Activated CD8-positive, alpha-beta memory T cell treated with anti-CD3 and anti-CD28 coated beads for 24 hours (primary cell): ENCODE measurements at regions not wholly inside any gene's neighbourhood (a gene's known extent, or its start where the extent isn't known, plus 50 kb on each side); places are given as distances from the start of the nearest gene placed in this dataset.

Experiments used
- DNase-seq: peaks from one replicate; pipeline ENCODE4 v3.0.0-alpha.2; 2020

DNA sequence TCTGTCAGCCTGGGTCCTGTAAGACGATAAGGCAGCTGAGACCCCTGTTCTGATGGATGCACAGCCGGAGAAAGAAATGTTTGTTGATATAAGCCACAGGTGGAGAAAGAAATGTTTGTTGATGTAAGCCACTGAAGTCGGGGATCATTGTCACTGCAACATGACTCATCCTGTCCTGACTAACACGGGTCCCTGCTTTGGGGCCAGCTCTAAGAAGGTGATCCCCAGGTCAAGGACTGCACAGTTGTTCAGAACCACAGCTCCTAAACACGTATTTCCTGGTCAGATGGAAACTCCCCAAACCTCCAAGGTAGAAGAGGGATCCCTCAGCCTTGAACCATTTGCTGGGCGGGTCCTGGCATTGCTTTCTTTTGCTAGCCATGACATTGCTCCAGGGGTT is 86.4 kb upstream of the IGSF21 start:
- DNase-seq: no peak

- no peak for DNase-seq
These were observed 75.3 kb upstream of the IGSF21 start for GRCh38 chr1:18032172-18032859.

DNA sequence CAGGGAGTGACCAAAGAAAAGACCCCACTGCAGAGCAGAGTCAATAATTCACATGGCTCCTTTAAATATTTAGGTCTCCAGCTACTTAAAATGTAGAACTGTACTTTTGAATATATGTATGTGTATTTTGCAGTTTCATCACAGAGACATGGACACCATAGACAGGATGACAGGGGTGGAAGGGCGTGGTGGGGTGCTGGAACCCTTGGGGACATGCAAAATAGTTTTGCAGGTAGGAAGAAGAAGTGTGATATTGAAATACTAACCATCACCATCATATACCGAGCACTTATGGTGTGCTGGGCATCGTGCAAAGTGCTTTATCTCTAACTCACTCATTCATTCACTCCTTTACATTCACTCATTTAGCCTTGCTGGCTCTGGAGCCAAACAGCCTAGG is 72.5 kb upstream of the IGSF21 start:
- DNase-seq: no peak

- DNase-seq: no peak
These were observed 69.9 kb upstream of the IGSF21 start for GRCh38 chr1:18037651-18038050.

GRCh38 chr1:18038051-18038450 is 69.5 kb upstream of the IGSF21 start:
- DNase-seq: no peak

DNA sequence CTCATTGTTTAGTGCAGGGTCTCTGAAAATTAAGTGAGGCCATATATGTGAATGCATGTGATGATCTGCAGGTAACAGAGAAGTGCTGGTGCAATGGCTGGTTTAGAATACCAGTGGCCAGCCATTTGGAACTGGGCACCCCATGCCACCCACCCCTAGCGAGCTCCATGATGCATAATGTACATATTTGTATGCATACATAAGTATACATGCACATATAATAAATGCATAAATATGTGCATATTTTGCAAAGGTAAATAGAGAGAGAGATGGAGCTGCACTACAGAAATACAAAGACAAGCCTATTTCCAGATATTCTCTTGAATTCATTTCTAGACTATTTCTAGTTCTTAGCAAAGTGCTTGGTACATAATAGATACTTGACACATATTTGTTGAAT is 68.5 kb upstream of the IGSF21 start:
- DNase-seq: no peak

DNA sequence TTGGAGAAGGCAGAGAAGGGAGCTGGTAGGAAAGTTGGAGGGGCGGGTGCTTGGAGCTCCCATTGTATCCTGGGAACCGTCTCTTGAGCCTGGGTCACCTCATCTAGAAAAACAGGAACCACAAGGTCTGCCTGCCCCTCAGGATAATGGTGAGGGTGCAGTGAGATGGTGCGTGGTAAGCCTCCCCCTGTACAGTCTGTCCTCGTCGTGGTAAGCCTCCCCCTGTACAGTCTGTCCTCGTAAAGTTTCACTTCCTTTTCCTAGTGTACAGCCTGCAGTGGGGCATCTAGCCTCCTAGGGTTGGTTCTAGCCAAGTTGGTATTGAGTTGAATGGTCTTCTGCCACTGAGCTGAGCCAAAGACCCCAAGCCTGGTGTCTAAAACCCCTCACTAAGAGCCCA is 66.5 kb upstream of the IGSF21 start:
- no peak for DNase-seq

- no peak for DNase-seq
These were observed 65.8 kb upstream of the IGSF21 start for GRCh38 chr1:18041685-18042355.

- DNase-seq: no peak
These were observed 63.7 kb upstream of the IGSF21 start for GRCh38 chr1:18043871-18044270.

- no peak for DNase-seq
These were observed 62.4 kb upstream of the IGSF21 start for GRCh38 chr1:18045203-18045602.

DNA sequence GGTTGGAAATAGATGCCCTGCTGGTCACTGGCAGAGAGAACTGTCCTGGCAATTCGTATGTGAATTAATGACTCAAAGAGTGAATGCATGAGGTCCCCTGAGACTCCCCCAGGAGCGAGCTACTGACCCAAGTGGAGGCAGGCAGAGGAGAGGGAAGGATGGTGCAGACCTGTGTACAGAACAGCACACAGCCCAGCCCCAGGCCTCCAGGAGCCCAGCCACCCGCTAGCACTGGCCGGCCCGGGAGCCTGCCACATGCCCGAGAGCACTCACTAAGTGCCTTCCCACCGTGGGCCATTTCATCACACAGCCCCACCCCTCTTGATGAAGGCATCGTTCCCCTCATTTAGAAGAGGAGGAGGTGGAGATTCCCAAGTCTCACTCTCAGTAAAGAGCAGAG is 62.0 kb upstream of the IGSF21 start:
- no peak for DNase-seq

DNA sequence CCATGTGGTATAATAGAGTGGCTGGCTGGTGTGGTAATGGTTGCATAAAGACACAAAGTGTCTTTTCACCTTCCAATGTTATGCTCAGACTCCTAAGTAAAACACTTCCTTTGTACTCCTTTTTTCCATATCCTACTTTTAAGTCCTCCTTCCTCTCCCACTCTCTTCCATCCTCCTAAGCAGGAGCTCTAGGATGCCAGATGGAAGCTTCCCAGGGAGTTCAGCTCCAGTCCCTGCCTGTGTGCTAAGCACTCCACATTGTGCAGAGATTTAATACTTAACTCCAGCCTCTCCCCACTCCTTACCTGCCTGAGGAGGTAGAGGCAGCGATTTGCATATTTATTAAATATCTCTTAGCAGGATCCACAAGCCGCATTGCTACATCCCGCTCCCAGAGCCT is 60.5 kb upstream of the IGSF21 start:
- no peak for DNase-seq

DNA sequence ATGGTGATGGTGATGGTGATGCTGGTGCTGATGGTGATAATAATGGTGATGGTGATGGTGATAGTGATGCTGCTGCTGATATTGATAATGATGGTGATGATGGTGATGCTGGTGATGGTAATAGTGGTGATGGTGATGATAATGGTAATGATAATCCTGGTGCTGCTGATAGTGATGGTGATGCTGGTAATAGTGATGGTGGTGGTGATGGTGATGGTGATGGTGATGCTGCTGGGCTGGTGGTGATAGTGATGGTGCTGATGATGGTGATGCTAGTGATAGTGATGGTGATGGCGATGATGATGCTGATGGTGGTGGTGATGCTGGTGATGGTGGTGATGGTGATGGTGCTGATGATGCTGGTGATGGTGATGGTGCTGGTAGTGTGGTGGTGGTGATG is 58.4 kb upstream of the IGSF21 start:
- DNase-seq: no peak

DNA sequence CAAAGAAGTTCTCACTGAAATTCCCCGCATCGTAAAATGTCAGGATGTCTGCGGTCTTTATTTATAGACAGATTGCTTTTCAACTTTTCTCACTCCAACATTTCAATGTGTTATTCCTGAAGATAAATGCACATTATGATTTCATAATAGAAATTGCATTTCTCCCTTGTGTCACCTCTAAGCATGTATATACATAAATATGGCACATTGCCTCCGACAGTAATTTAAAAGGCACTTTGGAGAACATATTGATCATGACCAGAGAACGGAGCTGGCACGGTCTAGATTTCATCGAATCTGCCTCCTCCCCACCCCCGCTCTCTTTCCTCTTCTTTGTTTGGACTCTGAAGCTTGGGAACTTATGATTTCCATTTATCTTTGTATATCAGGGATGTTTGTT is 54.9 kb upstream of the IGSF21 start:
- DNase-seq: no peak

- no peak for DNase-seq
These were observed 52.4 kb upstream of the IGSF21 start for GRCh38 chr1:18055156-18055555.

- DNase-seq: no peak
These were observed 51.1 kb upstream of the IGSF21 start for GRCh38 chr1:18056545-18056944.

- no peak for DNase-seq
These were observed 50.0 kb upstream of the IGSF21 start for GRCh38 chr1:18057623-18058022.
